ENCODE measurements at regions not wholly inside any gene's neighbourhood (a gene's known extent, or its start where the extent isn't known, plus 50 kb on each side); places are given as distances from the start of the nearest gene placed in this dataset.

DNA sequence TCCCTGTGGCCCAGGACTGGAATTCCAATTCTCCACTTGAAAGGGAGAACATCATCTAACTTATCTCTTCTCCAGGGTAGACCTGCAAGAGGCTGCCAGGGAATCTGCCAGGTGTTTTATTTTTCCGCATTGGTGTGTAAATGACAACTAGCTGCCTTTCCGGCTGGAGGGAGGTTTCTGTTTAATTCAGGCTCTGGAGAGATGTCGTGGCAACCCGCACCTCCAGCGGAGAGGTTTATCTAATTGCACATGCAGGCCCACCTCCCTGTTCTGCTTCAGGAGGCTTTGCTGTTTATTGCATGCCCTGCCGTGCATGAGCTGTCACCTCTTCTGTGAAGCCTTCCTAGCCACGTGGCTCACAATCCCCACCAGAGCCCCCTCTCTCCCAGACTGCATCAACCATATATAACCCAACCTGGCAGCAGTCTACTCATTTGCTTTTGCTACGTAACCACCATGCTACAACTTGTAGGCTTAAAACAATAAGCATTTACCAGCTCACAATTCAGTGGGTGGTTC, 151.6 kb downstream of the C1orf94 start:
- DNase-seq (ENCODE audit: low read depth), result no peak

DNA sequence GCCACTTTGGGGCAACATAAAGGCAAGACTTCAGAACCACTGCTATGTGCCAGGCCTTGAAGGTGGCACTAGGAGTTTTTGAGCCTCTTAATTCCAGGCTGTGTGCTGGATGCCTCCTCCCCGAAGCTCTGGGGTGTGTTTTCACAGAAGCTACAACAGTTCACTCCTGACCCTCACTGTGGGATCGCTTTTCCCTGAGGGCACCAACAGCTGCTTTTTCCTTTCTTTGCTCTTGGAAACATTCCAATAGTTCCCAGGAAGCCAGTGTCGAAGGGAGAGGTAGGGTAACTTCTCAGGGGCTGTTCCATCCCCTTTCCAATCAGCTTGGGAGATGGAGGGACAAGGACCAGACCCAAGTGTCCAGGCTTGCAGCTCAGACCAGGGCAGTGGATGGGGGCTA, 153.4 kb downstream of the C1orf94 start:
- no peak for DNase-seq (ENCODE audit: low read depth)

DNA sequence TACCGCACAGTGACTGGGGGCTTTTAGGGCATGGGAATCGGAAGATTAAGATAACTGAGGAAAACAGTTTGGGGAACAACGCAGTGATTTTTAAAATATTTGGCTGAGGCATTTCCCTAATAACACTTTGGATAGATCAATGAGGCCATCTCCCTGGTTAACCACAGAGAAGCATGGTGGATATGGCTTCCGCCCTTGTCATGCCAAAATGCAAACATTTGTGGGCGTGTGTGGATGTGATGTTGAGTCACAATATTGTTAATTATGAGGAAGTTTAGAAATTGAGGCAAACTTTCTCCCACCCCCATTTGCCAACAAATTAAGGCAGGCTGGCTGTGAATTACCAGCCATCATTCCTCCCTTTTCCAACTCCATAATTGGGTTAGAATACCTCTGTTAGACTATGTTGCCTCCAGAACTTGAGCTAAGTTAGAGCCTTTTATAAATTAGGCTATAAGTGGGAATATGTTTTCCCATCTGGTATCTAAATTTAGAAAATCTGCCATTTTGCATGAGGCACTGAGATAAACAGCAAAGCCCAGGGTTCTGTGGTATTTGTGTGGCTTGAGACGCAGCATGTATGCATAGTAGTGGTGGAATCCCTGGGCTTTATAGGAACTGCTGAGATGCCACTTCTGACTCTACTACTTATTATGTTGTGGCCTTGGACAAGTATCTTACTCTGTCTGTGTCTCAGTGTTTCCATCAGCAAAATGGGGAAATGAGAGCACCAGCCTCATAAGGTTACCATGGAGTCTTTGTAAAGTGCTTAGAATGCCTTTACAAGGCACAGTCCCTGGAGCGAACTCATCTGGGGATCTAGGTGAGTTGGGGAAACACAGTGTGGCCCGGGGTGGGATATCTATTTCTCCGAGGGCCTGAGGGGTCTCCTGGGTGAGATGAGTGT, 154.6 kb downstream of the C1orf94 start:
- no peak for DNase-seq (ENCODE audit: low read depth)

DNA sequence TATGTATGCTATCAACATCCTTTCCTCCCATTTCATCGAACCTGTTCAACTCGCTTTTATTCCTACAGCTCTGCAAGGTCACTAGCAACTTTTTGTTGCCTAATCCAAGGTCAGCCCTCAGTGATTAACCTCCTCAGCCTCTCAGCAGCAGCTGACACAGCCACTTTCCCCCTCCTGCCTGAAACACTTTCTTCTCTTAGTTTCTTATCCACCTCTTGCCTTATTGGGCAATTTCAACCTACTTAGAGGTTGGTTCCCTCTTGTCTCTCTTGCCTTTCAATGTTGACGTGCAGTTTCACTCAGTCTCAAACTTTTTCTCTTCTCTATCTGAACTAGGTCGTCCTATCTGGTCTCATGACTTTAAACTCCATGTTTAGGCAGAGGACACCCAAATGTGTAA, 156.3 kb downstream of the C1orf94 start:
- DNase-seq (ENCODE audit: low read depth), result no peak

DNA sequence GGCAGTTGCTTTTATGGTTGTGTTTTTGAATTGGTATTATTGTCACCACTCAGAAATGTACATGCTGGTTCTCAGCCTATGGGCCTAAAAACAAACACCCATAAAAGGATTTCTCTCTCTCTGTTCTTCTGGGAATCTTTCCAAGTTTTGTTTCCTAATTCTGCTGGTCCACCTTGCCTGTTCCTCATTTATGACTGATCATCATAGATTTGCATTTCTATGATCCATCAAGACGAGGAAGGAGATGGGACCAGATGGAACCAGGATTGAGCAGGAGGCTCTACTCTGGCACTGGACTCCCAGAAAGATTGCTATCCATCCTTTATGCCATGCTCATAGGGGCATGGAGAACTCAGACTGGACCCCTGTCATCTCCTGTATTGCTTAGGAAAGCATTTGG, 162.2 kb downstream of the C1orf94 start:
- no peak for DNase-seq (ENCODE audit: low read depth)

DNA sequence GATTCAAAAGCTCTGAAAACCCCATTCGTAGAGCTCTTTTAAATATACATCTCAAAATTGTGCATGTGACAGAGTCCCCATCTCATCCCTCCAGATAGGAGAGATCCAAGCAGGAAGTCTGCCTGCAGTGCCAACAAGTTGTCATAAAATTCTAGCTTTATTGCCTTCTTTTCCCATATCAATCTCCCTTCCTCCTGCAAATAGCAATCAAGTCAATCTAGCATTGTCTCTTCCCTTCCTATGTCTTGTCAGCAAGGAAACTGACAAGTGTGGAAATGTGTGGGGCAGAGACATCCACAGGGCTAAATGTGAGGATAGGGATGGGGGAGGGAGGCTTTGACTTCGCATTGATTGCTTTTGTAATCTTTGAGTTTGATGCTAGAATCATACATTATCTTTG, 165.2 kb downstream of the C1orf94 start:
- no peak for DNase-seq (ENCODE audit: low read depth)

DNA sequence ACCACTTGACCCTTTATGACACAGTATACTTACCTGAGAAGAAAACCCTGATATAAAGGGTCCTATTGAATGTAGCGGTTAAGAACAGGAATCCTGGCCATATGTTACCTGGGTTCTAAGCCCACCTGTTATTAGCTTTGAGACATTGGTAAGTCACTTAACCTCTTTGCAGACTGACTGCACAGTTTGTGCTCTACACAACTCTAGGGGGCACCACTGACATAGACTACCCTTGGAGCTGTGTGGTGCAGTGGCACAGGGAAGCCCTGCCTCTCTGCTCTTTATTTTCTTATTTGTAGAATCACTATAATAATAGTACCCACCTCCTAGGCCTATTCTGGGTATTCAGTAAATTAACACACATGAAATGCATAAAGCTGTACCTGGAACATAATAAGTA, 165.6 kb downstream of the C1orf94 start:
- no peak for DNase-seq (ENCODE audit: low read depth)

DNA sequence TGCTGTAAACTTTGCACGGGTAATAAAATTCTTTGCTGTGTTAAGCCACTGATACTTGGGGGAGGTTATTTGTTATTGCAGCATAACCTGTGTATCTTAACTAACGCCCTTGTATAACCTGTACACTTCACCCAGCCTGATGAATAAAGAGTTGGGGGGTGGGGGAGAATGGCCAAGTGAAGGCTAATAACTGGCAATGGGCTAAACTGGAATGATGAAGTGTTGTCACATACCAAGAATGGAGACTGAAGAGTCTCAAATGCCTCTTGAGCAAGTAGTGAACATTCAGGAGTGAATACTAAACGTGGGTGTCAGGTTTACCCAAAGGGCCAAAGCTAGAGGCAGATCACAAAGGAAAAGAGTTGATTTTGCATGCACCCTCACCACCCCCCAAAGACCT, 169.4 kb downstream of the C1orf94 start:
- no peak for DNase-seq (ENCODE audit: low read depth)

DNA sequence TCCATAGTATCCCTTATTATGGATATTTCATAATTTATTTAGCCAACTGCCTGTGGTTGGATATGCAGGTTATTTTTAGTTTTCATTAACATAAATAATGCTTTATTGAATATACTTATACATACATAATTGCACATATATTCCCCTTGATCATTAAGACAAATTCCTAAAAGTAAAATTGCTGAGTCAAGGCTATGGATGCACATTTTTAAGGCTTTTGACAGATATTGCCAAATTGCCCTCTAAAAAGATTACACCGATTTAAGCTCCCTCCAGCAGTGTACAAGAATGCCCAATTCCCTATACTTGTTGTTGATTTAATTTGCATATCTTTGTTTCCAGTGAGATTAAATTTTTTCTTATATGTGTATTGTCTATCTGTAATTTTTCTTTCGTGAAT, 176.7 kb downstream of the C1orf94 start:
- no peak for DNase-seq (ENCODE audit: low read depth)

DNA sequence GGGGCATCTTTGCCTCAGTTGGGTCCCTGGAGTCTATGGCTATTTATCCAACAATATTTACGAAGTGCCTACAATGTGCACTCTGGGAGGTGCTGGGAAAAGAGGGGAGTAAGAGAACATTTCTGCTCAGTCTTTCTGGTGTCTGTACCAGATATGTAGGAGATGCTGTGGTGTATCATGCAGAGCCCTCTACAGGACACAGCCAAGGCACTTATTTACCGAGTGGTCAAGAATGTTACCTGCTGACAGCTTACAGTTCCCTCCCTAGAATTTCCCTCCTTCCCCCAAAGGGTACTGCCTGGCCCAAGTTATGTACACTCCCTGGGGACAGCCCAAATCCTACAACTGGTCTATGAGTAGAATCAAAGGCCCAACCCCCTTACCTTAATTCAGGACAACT, 177.7 kb downstream of the C1orf94 start:
- no peak for DNase-seq (ENCODE audit: low read depth)

DNA sequence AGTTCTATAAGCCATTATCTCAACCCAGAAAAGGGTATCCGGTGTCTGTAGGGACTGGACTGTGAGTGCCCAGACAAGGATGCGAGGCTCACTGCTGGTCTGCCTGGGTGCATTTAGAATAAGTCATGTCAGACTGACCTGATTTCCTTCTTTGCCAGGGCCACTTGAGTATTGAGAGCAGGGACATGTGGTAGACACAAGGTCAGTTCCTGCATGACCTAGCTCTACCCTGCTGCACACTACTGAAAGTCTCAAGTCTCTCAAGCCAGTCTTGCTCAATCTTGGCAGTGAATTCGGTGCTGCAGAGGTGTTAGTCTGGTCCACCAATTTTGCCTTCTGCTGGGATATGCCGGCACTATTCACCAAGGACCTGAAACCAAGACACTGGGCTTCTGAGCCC, 180.1 kb downstream of the C1orf94 start:
- no peak for DNase-seq (ENCODE audit: low read depth)

DNA sequence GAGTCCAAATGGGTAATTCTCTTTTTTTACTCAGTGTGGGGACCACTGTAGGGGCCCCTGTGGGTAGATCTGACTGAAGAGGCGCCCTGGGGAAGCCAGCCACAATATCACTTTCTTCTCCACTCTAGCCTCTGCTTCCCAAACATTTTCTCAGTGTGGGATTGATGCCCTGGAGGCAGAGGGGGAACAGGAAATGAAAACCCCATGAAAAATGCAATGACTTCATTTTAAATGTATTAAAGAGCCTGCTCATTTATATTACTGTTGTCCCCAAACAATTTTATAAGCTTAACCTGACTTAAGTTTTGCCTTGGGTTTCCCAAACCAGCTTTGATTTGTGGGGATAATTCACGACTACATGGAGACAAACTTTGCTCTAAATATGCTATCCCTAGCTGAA, 181.9 kb downstream of the C1orf94 start:
- no peak for DNase-seq (ENCODE audit: low read depth)

DNA sequence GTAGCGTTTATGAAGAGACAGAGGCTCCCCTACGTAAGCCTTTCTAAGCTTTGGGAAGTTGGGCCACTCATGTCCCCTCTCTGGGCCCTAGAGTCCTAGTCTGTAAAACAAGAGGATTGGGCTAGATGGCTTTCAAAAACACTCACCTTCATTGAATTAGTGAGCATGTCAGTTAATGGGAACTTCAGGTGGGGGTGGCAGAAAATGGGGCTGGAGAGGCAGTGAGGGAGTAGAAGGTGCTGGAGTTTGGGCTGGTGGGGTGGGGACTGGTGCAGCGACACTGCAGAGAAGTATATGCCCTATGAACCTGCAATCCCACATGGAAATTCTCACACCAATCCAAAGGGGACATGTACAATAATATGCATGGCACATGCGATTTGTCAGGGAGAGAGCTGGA, 182.7 kb downstream of the C1orf94 start:
- DNase-seq (ENCODE audit: low read depth), result no peak

DNA sequence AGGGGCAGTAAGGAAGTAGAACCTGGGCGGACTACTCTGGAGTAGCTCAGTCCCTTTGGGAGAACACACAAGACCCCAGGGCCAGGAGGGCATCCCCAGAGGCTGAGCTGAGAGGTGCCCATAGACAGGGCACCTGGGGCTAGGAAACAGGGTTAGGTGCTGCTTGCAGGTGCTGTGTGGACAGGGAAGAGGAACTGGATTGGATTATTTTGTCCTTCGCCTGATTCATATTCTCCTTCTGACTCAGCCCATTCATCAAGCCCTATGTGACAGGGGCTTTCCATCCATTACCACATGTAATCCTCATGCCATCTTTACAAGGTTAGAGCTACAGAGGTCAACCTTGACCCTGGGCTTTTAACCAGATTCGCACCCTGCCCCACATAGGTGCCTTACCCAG, 183.9 kb downstream of the C1orf94 start:
- peak; percentile 40 for DNase-seq (ENCODE audit: low read depth)

DNA sequence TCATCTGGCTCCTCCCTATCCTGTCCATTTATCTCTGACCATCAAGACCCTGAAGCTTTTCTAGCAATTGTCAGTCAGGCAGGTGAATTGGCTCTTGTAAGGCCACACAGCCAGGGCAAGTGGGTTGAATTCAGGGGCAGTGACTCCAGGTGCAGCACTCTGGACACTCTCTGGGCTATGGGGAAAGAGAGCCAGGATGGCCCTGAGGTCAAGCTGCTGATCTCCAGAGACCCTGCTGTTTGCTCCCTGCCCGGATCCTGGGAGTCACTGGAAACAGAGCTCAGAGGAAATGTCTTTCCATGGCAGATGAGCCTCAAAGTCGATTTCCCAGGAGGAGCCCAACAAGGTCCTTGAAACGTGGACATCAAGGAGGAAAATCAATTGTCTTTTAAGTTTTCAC, 184.4 kb downstream of the C1orf94 start:
- no peak for DNase-seq (ENCODE audit: low read depth)

DNA sequence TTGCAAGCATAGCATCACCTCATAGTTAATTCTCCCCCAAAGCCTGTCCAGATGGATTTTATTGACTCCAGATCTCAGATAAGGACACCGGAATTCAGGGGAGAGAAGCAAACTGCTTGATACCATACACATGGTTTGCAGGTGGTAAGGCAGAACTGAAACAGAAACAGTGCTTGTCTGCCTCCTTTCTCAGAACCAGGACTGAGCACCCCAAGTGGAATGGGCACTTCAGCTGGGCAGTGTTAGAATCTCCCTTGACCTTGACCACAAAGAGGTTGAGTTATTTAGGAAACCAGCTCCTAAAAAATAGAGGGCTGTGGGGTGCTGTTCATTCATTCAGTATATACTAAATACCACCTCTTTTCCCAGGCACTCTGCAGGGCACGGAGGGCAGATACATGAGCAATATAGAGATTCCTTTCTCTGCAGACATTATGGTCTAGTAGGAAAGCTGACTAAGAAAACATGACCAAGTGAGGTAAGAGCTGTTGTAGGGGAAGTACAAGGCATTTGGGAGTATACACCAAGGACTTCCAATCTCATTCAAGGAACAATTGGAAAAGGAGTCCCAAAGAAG, 185.2 kb downstream of the C1orf94 start:
- DNase-seq (ENCODE audit: low read depth), result no peak

DNA sequence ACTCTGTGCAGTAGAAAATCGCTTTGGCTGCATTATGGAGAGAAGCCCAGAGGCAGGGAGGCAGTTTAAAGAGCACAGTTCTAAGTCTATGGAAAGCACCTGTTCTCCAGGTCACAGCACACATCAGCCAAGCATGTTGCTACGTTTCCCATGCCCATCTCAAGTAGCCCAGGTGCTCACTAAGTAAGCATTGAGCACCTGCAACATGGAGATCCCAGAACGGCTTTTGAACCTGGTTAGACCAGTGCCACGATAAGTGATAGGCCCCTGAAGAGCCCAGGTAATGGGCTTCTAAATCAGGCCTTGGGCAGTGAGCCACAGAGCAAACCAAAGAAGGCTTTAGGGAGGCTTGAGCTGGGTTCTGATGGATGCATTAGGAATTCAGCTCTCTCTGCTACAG, 186.2 kb downstream of the C1orf94 start:
- DNase-seq (ENCODE audit: low read depth), result no peak

DNA sequence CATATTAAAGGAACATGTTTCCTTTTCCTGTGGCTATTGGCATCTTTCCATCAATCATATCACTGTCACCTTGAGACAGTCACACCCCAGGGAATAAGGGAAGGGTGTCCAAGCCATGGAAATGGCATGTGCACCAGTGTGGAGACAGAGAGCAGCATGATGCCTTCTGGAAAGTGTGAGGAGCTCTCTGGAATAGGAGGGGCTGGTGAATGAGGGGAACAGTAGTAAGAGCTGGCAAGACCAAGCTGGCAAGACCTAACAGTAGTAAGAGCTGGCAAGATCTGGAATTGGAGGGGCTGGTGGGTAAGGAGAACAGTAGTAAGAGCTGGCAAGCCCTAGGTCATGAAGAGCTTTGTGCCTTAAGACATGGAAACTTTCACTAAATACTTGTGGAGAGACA, 186.7 kb downstream of the C1orf94 start:
- DNase-seq (ENCODE audit: low read depth), result no peak

DNA sequence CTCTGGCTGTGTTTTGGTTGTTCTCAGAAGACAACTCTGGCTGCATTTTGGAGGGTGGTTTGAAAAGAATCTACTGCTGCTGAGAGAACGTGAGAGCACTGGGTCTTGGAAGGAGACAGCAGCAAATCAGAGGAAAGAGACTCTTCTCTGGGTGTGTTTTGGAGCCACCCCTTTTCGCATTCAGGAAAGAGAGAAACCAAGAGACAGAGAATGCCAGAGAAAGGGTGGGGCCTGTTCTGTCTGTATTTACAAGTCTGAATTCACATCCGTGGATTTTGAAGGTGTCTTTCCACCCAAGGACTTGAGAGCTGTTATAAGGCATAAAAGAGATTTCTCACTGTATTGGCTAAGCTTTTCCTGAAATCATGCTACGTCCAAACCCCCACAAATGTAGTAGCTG, 187.2 kb downstream of the C1orf94 start:
- DNase-seq (ENCODE audit: low read depth), result no peak

DNA sequence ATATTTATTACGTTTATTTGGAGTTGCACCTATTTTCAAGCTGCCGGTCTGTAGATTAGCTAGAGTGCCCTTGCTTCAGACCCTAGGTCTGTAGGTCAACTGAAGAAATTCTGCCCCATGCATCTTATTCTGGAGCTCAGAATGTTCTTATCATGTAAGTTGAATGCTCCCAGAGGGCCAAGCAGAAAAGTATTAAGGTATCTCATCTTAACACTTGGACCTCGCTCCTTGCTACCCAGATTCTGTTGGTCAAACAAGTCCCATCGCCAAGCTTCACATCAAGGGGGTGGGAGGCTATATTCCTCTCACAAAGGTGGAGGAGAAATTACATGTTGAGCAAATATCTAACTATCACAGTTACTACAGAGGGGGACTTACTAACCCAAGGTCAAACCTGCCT, 187.7 kb downstream of the C1orf94 start:
- no peak for DNase-seq (ENCODE audit: low read depth)

DNA sequence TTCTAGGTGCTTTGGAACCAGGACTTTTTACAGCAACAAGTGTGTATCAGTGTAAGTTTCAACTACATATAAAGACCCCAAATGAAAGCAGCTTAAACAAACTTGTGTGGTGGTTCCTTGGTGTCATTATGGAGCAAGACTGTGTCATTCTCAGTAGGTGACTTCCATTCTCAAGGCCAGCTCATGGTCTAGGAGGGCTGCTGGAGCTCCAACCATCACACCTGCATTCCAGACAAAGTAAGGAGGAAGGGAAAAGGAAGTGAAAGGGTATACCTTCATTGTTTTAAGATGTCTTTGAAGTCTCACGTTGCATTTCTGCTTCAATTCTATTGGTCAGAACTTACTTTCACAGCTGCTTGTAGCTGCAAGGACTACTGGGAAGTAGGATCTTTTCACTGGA, 188.6 kb downstream of the C1orf94 start:
- no peak for DNase-seq (ENCODE audit: low read depth)

DNA sequence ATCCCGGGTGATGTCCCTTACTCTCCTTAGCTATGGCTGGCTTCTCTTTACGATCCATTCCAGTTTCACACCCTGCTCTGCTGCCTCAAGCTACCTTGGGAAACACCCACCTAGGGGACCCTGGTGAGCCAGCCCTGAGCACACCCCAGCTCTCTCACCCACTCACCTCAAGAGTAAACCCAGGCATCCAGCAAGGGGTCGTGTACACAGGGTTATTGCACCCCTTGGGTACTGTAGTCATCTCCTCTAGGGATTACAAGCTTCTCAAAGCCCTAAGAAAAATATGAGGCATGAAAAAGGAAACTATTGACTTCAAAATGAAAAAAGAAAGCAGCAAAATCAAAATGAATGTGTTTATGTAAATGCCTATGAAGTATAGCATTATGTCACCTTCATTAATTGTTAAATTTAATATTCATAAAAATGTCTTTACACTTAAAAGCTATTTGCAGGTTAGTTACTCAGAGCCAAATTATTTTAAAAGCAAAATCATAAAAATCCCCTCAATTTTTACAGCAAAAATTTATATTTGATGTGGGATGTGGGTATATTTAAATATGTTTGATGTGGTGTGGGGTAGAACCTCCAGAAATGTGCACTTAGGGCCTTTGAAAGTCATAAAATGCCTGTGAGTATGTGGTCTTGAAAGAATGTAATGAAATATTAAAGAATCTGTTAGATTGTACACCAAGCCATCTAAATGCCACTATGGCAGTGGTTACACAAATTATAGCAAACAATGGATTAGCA, 190.3 kb downstream of the C1orf94 start:
- no peak for DNase-seq (ENCODE audit: low read depth)
